ENCODE measurements at regions not wholly inside any gene's neighbourhood (a gene's known extent, or its start where the extent isn't known, plus 50 kb on each side); places are given as distances from the start of the nearest gene placed in this dataset.
A peak's percentile ranks its signal among the peaks of the same experiment; 100 is the strongest.

DNA sequence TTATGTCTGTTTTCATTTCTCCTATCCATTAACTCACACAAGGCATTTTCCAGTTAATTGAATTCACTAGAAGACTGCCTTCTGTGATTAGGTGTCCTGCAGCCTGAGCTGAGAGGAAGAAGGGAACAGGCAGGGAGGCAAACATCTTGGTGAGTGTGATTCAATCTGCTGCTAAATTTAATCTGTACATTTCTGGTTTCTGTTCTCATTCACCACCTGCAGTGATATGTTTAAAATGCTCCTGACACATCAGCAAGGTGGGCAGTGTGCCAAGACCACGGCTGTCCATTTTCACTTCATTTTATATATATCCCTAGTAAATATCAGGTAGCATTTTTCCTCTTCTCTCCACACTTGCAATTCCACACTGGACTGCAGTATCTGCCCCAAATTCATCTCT, 416.5 kb downstream of the TMEM135 start:
- TF ChIP-seq GATA2 (IDR thresholded peaks at IDR 0.05; ENCODE audit: low read depth, low read length), result peak; percentile 30; the same call in 1 of the 2 replicates
- TF ChIP-seq GATA3 (IDR thresholded peaks at IDR 0.05; ENCODE audit: low read depth, low read length), result 0 out of 2 replicates have a peak, but pooled peaks have one; percentile 18
